DND-41 (cell line): ENCODE measurements at regions not wholly inside any gene's neighbourhood (a gene's known extent, or its start where the extent isn't known, plus 50 kb on each side); places are given as distances from the start of the nearest gene placed in this dataset.
"Not testable (repeated sequence)": the region's sequence is repeated elsewhere in the genome, so short reads cannot be mapped to it uniquely, and the experiment has no call there.

Experiments used
- ATAC-seq: fragments of 200-7000 bp; cut with Tn5 transposase; 3 replicates; pipeline ENCODE4 v1.9.1; 2021; ENCODE audit warnings: low read depth; ENCODE audit not compliant: insufficient read depth
- DNase-seq: peaks from one replicate; pipeline ENCODE4 v3.0.0-alpha.2; 2020
- H2AFZ ChIP-seq: 2 replicates; pipeline ENCODE4 v1.6.0; 2012; ENCODE audit warnings: low read depth, low read length
- H3K27ac ChIP-seq: 2 replicates; pipeline ENCODE4 v1.5.1; 2012; ENCODE audit warnings: low read length, inconsistent platforms
- H3K27me3 ChIP-seq: fragments of 200-600 bp; sonication (generic); 2 replicates; pipeline ENCODE4 v1.6.0; 2012; ENCODE audit warnings: low read length, mild to moderate bottlenecking, inconsistent platforms; ENCODE audit not compliant: insufficient read depth, poor library complexity
- H3K36me3 ChIP-seq: 2 replicates; pipeline ENCODE4 v1.5.1; 2012; ENCODE audit warnings: low read length, inconsistent platforms; ENCODE audit not compliant: insufficient read depth
- H3K4me1 ChIP-seq: 2 replicates; pipeline ENCODE4 v1.5.1; 2012; ENCODE audit warnings: mild to moderate bottlenecking, low read length; ENCODE audit not compliant: insufficient read depth
- H3K4me2 ChIP-seq: 2 replicates; pipeline ENCODE4 v1.6.0; 2012; ENCODE audit warnings: mild to moderate bottlenecking, moderate library complexity, low read length, inconsistent platforms; ENCODE audit not compliant: insufficient read depth
- H3K4me3 ChIP-seq, 2 experiments: fragments of 200-600 bp in 1 of 2; shearing (Covaris generic) in 1 of 2; 2 replicates each; pipeline ENCODE4 v1.5.1; 2012 to 2016; ENCODE audit warnings: inconsistent platforms in 2 of 2, low read length in 2 of 2, mild to moderate bottlenecking in 2 of 2, low read depth in 1 of 2, moderate library complexity in 1 of 2
- H3K79me2 ChIP-seq: 2 replicates; pipeline ENCODE4 v1.6.0; 2012; ENCODE audit warnings: low read length, inconsistent platforms; ENCODE audit not compliant: insufficient read depth
- H3K9ac ChIP-seq: 2 replicates; pipeline ENCODE4 v1.6.0; 2012; ENCODE audit warnings: low read depth, mild to moderate bottlenecking, inconsistent platforms, low read length, moderate library complexity
- H3K9me3 ChIP-seq: 2 replicates; pipeline ENCODE4 v1.5.1; 2012; ENCODE audit warnings: low read length, moderate library complexity, mild to moderate bottlenecking, inconsistent platforms; ENCODE audit not compliant: insufficient read depth, severe bottlenecking
- H4K20me1 ChIP-seq: 2 replicates; pipeline ENCODE4 v1.6.0; 2012; ENCODE audit warnings: low read length; ENCODE audit not compliant: insufficient read depth
- EZH2 ChIP-seq: IDR thresholded peaks from 3 replicates; pipeline ENCODE4 v1.6.1; 2012; ENCODE audit warnings: borderline replicate concordance, low read depth, mild to moderate bottlenecking, moderate library complexity, low read length, inconsistent platforms; ENCODE audit not compliant: severe bottlenecking
- TF ChIP-seq, protein P1 (sequence below): IDR thresholded peaks from 2 replicates; pipeline ENCODE4 v1.5.1; 2012; ENCODE audit warnings: borderline replicate concordance, low read length, moderate library complexity, mild to moderate bottlenecking; ENCODE audit not compliant: poor library complexity, severe bottlenecking; ENCODE audit errors: extremely low read depth

DNA sequence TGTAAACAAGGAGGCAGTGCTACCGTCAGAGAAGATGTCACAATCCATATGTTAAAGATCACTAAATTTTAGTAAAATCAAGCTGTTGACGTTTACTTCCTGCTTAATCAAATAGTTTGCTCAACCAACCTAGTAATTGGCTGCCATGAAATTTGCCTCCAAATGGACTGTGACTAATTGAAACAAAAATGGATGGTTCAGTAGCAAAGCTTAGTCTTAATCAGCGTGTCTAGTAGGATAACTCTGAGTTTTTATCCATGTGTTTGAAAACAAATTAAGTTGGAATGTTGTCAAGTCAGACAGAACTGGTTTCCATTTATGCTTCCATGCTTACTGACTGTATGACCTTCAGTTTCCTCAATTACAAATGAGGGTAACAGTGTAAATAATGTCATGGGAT lies 1456.7 kb upstream of the CELF2 start:
- H3K9me3 ChIP-seq, result no peaks in the 10 kb centered on the region
- no peak overlapping the region for H3K27ac ChIP-seq
- no peak for DNase-seq

DNA sequence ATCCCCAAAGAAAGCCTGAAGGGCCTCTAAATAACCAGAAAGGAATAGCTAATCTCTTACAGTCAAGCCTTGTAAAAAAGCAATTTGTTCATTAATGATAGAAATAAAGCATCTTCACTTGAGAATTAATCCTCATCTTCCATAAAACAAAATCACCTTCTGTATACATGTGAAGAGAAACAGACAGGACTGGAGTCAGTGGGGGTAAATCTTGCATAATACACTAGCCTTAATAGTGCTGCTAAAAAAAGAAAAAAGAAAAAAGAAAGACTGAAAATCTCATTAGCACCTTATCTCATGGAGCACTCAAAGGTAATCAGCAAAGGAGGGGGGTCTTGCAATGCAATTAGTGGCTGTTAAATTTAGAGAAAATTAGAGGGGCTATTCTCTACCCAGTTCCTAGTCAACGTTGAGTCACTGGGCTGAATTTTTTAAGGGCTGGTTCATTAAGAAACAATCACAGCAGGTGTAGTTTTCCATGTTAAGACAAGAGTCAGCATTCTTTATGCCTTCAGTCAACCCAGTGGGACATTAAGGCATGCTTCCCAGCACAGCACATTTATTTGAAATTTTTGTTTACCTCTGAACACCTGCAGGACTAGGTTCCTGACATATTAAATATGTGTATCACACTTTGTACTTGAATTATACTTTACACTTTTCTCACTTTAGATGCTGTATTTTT lies 1455.7 kb upstream of the CELF2 start:
- no peak for DNase-seq
- TF ChIP-seq EZH2, result no peak
- TF ChIP-seq, protein P1, sequence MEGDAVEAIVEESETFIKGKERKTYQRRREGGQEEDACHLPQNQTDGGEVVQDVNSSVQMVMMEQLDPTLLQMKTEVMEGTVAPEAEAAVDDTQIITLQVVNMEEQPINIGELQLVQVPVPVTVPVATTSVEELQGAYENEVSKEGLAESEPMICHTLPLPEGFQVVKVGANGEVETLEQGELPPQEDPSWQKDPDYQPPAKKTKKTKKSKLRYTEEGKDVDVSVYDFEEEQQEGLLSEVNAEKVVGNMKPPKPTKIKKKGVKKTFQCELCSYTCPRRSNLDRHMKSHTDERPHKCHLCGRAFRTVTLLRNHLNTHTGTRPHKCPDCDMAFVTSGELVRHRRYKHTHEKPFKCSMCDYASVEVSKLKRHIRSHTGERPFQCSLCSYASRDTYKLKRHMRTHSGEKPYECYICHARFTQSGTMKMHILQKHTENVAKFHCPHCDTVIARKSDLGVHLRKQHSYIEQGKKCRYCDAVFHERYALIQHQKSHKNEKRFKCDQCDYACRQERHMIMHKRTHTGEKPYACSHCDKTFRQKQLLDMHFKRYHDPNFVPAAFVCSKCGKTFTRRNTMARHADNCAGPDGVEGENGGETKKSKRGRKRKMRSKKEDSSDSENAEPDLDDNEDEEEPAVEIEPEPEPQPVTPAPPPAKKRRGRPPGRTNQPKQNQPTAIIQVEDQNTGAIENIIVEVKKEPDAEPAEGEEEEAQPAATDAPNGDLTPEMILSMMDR, result no peak
- H3K36me3 ChIP-seq, result no peaks in the 10 kb centered on the region
- H3K9me3 ChIP-seq, result no peaks in the 10 kb centered on the region
- no peak overlapping the region for H3K4me2 ChIP-seq
- no peaks in the 10 kb centered on the region for H3K79me2 ChIP-seq
- H3K4me1 ChIP-seq, result no peaks in the 10 kb centered on the region
- no peak overlapping the region for H2AFZ ChIP-seq
- no peak overlapping the region for H3K9ac ChIP-seq
- no peak overlapping the region for H3K27ac ChIP-seq
- H3K4me3 ChIP-seq, result no peak overlapping the region
- no peaks in the 10 kb centered on the region for H4K20me1 ChIP-seq
- H3K27me3 ChIP-seq, result peaks cover 2% of the 10 kb centered on the region
- ATAC-seq, result no peak

More for the DNA sequence above, 1456.7 kb upstream of the CELF2 start:
- H3K27me3 ChIP-seq, result peaks cover 2% of the 10 kb centered on the region
- ATAC-seq, result no peak
- no peak overlapping the region for H2AFZ ChIP-seq
- no peaks in the 10 kb centered on the region for H3K36me3 ChIP-seq
- no peaks in the 10 kb centered on the region for H4K20me1 ChIP-seq
- H3K9ac ChIP-seq, result no peak overlapping the region
- no peak overlapping the region for H3K4me2 ChIP-seq
- no peak overlapping the region for H3K4me3 ChIP-seq
- no peaks in the 10 kb centered on the region for H3K79me2 ChIP-seq
- no peaks in the 10 kb centered on the region for H3K4me1 ChIP-seq
- no peak for TF ChIP-seq EZH2

DNA sequence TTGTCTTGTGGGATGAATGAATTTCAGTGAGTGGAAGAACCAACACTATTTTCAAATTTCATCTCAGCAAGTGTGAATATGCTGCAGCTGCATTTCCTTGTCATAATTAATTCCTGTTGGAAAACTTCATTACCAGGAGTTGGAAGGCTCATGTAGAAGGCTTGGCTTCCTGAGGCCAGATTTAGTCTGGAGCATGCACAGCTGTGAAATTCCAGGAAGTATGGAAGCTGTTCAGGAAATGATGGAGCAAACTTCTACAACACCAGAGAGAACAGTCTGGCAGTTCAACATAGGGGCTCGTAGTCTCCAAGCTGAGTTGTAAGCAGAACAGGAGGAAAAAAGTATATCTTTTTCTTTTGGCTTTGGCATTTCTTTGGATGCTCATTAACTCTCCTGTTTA lies 1439.9 kb upstream of the CELF2 start:
- Histone ChIP-seq H3K4me1 (no peaks in the 10 kb centered on the region), H3K36me3 (no peaks in the 10 kb centered on the region), H3K27ac (no peak overlapping the region), H3K4me2 (no peak overlapping the region), H3K9me3 (no peaks in the 10 kb centered on the region), H3K4me3 (no peak overlapping the region), H3K9ac (no peak overlapping the region), H4K20me1 (no peaks in the 10 kb centered on the region), H2AFZ (no peak overlapping the region), H3K27me3 (no peaks in the 10 kb centered on the region), H3K79me2 (no peaks in the 10 kb centered on the region)
- DNase-seq (no peak), ATAC-seq (no peak)
- TF ChIP-seq EZH2, result no peak
- TF ChIP-seq, protein P1, result no peak

DNA sequence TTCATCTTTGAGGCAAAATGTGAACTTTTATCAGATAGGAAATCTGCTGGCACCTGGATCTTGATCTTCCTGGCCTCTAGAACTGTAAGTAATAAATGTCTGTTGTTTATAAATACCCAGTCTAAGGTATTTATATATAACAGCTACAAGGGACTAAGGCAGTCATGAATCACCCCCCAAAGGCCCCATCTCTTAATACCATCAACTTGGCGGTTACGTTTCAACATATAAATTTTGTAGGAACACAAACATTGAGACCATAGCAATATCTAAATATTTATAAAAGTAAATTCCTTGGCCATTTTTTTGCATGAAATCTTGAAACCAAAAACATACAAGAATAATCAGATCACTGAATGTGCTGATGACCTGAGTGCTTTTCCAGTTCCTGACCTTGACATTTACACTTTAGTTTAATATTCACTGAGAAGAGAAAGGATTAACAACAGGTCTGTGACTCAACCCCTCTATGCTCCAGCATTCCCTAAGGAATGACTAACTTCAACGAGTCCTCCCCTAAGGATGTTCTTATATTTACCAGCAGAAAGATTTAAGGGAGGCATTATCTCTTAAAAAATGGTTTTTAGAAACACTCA lies 1438.5 kb upstream of the CELF2 start:
- Histone ChIP-seq H3K9ac (no peak overlapping the region), H3K27me3 (no peaks in the 10 kb centered on the region), H3K4me1 (no peaks in the 10 kb centered on the region), H4K20me1 (no peaks in the 10 kb centered on the region), H2AFZ (no peak overlapping the region), H3K36me3 (no peaks in the 10 kb centered on the region), H3K4me3 (no peak overlapping the region), H3K27ac (no peak overlapping the region), H3K9me3 (no peaks in the 10 kb centered on the region), H3K4me2 (no peak overlapping the region), H3K79me2 (no peaks in the 10 kb centered on the region)
- ATAC-seq, result no peak
- TF ChIP-seq EZH2, result no peak
- TF ChIP-seq, protein P1, result no peak
- no peak for DNase-seq

DNA sequence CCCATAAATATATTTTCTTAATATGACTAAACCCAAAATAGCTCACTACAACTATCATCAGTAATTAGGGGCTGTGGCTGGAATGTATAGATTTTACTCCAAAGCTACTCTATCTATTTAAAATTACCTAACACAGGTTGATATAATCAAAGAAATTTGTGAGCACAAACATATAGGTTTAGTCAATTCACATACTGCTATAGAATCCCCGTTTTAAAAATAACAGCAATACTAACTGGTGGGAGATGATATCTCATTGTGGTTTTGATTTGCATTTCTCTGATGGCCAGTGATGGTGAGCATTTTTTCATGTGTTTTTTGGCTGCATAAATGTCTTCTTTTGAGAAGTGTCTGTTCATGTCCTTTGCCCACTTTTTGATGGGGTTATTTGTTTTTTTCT lies 1434.9 kb upstream of the CELF2 start:
- not testable (repeated sequence) for H2AFZ ChIP-seq, H3K4me3 ChIP-seq, H3K9me3 ChIP-seq, H3K27ac ChIP-seq, H3K4me2 ChIP-seq, H4K20me1 ChIP-seq, H3K27me3 ChIP-seq, H3K36me3 ChIP-seq, H3K4me1 ChIP-seq, DNase-seq, ATAC-seq, H3K79me2 ChIP-seq, H3K9ac ChIP-seq
